Hepatic stellate cell (primary cell): ENCODE measurements at regions not wholly inside any gene's neighbourhood (a gene's known extent, or its start where the extent isn't known, plus 50 kb on each side); places are given as distances from the start of the nearest gene placed in this dataset.
"Not testable (repeated sequence)": the region's sequence is repeated elsewhere in the genome, so short reads cannot be mapped to it uniquely, and the experiment has no call there.

Experiments used
- DNase-seq: peaks from one replicate; pipeline ENCODE4 v3.0.0; 2011; ENCODE audit warnings: low spot score

GRCh38 chr18:52200921-52201663 lies 138.9 kb upstream of the DCC start:
- no peak for DNase-seq

GRCh38 chr18:52208646-52209045 lies 131.4 kb upstream of the DCC start:
- no peak for DNase-seq

GRCh38 chr18:52216109-52216508 lies 123.9 kb upstream of the DCC start:
- DNase-seq = no peak

GRCh38 chr18:52216666-52217065 lies 123.3 kb upstream of the DCC start:
- no peak for DNase-seq

- no peak for DNase-seq
Observed at GRCh38 chr18:52219102-52219501, 120.9 kb upstream of the DCC start.

GRCh38 chr18:52220062-52220591 lies 119.9 kb upstream of the DCC start:
- DNase-seq = no peak

- no peak for DNase-seq
Observed at GRCh38 chr18:52222211-52222610, 117.8 kb upstream of the DCC start.

GRCh38 chr18:52227536-52227935 lies 112.5 kb upstream of the DCC start:
- no peak for DNase-seq

GRCh38 chr18:52228166-52228565 lies 111.8 kb upstream of the DCC start:
- no peak for DNase-seq

- no peak for DNase-seq
Observed at GRCh38 chr18:52236131-52236530, 103.9 kb upstream of the DCC start.

- no peak for DNase-seq
Observed at GRCh38 chr18:52237551-52237950, 102.4 kb upstream of the DCC start.

- no peak for DNase-seq
Observed at GRCh38 chr18:52242711-52243110, 97.3 kb upstream of the DCC start.

- no peak for DNase-seq
Observed at GRCh38 chr18:52244658-52245057, 95.3 kb upstream of the DCC start.

- no peak for DNase-seq
Observed at GRCh38 chr18:52254367-52254766, 85.6 kb upstream of the DCC start.

- not testable (repeated sequence) for DNase-seq
Observed at GRCh38 chr18:52257417-52257816, 82.6 kb upstream of the DCC start.

GRCh38 chr18:52275817-52276216 lies 64.2 kb upstream of the DCC start:
- DNase-seq = no peak

- no peak for DNase-seq
Observed at GRCh38 chr18:52277785-52278184, 62.2 kb upstream of the DCC start.

GRCh38 chr18:52278191-52278590 lies 61.8 kb upstream of the DCC start:
- no peak for DNase-seq

- no peak for DNase-seq
Observed at GRCh38 chr18:52280702-52281101, 59.3 kb upstream of the DCC start.

- no peak for DNase-seq
Observed at GRCh38 chr18:52283927-52284326, 56.1 kb upstream of the DCC start.

- DNase-seq = no peak
Observed at GRCh38 chr18:52286675-52287074, 53.3 kb upstream of the DCC start.

- no peak for DNase-seq
Observed at GRCh38 chr18:52287151-52287550, 52.8 kb upstream of the DCC start.

- DNase-seq = no peak
Observed at GRCh38 chr18:52288403-52289004, 51.5 kb upstream of the DCC start.

GRCh38 chr18:52289392-52289791 lies 50.6 kb upstream of the DCC start:
- no peak for DNase-seq
